GM19455 (cell line): ENCODE measurements at regions not wholly inside any gene's neighbourhood (a gene's known extent, or its start where the extent isn't known, plus 50 kb on each side); places are given as distances from the start of the nearest gene placed in this dataset.

ENCODE experiments used
- ATAC-seq: cut with Tn5 transposase; IDR thresholded peaks from one replicate; pipeline ENCODE4 v1.9.1; 2021; ENCODE audit not compliant: unreplicated experiment

- ATAC-seq, result no peak
These were observed 88.1 kb upstream of the SPRED1 start for GRCh38 chr15:38164507-38164906.

- ATAC-seq, result no peak
These were observed 84.1 kb upstream of the SPRED1 start for GRCh38 chr15:38168467-38169070.

- no peak for ATAC-seq
These were observed 80.7 kb upstream of the SPRED1 start for GRCh38 chr15:38171973-38172372.

- ATAC-seq, result no peak
These were observed 77.9 kb upstream of the SPRED1 start for GRCh38 chr15:38174691-38175090.

GRCh38 chr15:38176155-38176554 is 76.5 kb upstream of the SPRED1 start:
- ATAC-seq, result peak; percentile 85

- ATAC-seq, result no peak
These were observed 75.9 kb upstream of the SPRED1 start for GRCh38 chr15:38176691-38177090.

GRCh38 chr15:38182900-38183299 is 69.7 kb upstream of the SPRED1 start:
- ATAC-seq, result no peak

GRCh38 chr15:38186507-38186906 is 66.1 kb upstream of the SPRED1 start:
- no peak for ATAC-seq

GRCh38 chr15:38187630-38188313 is 64.9 kb upstream of the SPRED1 start:
- ATAC-seq, result no peak

- no peak for ATAC-seq
These were observed 62.9 kb upstream of the SPRED1 start for GRCh38 chr15:38189671-38190295.

- ATAC-seq, result no peak
These were observed 62.1 kb upstream of the SPRED1 start for GRCh38 chr15:38190501-38190900.

- no peak for ATAC-seq
These were observed 60.1 kb upstream of the SPRED1 start for GRCh38 chr15:38192496-38192895.

- no peak for ATAC-seq
These were observed 59.1 kb upstream of the SPRED1 start for GRCh38 chr15:38193496-38193895.

- ATAC-seq, result no peak
These were observed 57.3 kb upstream of the SPRED1 start for GRCh38 chr15:38195191-38195901.

- ATAC-seq, result no peak
These were observed 56.6 kb upstream of the SPRED1 start for GRCh38 chr15:38196076-38196475.

- no peak for ATAC-seq
These were observed 55.1 kb upstream of the SPRED1 start for GRCh38 chr15:38197553-38197952.

- no peak for ATAC-seq
These were observed 50.9 kb upstream of the SPRED1 start for GRCh38 chr15:38201714-38202113.

GRCh38 chr15:38202361-38202760 is 50.3 kb upstream of the SPRED1 start:
- ATAC-seq, result no peak
